NB4 (cell line): ENCODE measurements at regions not wholly inside any gene's neighbourhood (a gene's known extent, or its start where the extent isn't known, plus 50 kb on each side); places are given as distances from the start of the nearest gene placed in this dataset.

Source experiments
- POLR2A ChIP-seq: IDR thresholded peaks from 2 replicates; pipeline ENCODE4 v1.6.1; 2011; ENCODE audit warnings: mild to moderate bottlenecking; ENCODE audit not compliant: insufficient read length; ENCODE audit errors: extremely low read depth
- TF ChIP-seq, protein P1 (sequence below): IDR thresholded peaks from one replicate; pipeline ENCODE4 v1.5.1; 2012; ENCODE audit warnings: low read depth, low read length

DNA sequence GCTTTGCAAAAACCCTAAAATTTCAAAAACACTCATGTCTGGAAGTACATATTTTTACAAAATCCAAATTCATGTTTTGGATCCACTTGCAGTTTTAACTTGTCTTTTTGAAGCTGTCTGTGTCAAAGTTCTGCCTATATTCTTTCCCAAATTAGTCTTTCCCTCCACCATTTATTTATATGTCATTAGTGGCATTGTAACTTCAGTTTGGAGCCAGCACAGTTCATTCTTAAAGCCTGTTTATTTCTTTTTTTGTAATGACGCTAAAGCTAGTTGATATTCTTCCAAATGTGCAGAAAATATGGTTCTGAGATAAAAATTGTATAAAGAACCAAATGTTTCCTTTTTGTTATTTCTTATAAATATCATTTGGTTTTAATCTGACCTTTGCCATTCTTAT lies 2039.3 kb downstream of the OLFM4 start:
- no peak for TF ChIP-seq POLR2A
- TF ChIP-seq, protein P1, sequence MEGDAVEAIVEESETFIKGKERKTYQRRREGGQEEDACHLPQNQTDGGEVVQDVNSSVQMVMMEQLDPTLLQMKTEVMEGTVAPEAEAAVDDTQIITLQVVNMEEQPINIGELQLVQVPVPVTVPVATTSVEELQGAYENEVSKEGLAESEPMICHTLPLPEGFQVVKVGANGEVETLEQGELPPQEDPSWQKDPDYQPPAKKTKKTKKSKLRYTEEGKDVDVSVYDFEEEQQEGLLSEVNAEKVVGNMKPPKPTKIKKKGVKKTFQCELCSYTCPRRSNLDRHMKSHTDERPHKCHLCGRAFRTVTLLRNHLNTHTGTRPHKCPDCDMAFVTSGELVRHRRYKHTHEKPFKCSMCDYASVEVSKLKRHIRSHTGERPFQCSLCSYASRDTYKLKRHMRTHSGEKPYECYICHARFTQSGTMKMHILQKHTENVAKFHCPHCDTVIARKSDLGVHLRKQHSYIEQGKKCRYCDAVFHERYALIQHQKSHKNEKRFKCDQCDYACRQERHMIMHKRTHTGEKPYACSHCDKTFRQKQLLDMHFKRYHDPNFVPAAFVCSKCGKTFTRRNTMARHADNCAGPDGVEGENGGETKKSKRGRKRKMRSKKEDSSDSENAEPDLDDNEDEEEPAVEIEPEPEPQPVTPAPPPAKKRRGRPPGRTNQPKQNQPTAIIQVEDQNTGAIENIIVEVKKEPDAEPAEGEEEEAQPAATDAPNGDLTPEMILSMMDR = no peak
